Amniotic stem cell (primary cell): ENCODE measurements at regions not wholly inside any gene's neighbourhood (a gene's known extent, or its start where the extent isn't known, plus 50 kb on each side); places are given as distances from the start of the nearest gene placed in this dataset.
A peak's percentile ranks its signal among the peaks of the same experiment; 100 is the strongest.

Experiments
- DNase-seq: peaks from one replicate; lab custom pipeline; 2025; lab: John Stamatoyannopoulos, UW

DNA sequence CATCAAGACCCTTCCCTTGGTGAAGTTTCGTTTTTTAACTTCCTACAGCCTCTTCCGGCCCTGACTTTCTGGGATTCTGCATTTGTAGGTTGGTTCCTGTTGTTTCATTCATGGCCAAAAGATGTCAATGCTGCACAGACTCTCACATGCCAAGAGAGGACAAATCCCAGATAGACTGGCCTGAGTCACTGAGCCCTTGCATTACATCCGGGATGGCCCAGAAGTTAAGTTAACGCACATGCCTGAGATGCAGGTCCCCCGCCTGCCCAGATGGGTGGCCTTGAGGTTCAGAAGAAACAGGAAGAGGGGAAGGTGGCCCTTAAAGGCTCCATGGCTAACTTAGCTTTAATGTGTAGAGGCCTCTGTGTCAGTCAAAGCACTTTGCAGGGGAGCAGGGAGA, 51.6 kb upstream of the SRGAP3 start:
- DNase-seq: no peak

DNA sequence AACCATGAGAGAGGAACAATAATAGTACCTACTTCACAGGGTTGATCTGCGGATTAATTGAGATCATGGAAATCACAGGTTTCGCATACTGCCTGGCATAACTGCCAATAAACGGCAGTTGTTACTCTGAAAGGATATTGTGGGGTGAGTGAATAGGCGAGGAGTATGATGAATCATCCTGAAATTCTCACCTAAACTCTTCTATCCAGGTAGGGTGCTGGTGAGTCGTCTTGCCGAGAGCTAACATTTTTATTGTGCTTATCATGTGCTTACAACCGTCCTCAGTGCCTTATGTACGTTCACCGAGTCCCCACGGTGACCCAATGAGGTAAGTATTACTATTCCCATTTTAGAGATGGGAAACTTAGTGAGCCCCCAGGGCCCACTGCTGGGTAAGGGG, 52.4 kb upstream of the SRGAP3 start:
- DNase-seq: no peak

GRCh38 chr3:9302425-9303181, 53.2 kb upstream of the SRGAP3 start:
- DNase-seq: peak; percentile 58

DNA sequence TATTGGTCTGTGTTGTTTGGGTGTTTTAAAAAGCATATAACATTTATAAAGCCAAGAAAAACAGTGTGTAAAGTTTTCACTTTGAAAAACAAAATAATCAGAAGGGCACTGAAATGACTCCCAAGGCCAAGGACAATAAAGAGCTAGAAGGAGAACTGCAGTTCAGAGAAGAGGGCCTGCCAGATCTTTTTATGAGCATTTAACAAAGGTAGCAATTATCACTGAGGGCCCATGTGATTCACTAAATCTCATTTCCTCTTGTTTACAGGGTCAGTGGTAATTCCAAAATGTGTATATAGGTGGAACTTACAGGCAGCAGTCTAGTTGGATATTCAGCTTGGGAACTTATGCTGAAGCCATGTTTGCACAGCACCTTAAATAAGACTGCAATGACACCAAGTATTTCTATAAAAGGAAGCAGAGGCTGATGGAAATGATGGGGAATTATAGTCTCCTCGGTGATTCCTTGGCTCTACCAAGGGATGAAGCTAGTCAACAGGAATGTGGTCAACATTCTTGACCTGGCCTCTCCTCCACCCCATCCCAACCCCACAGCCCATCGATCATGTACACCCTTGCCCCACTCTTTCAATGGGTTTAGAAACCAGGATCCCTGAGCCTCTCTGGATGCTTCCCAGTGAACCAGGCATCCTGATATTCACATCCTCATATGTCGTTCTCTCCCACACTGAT, 54.4 kb upstream of the THUMPD3 start:
- no peak for DNase-seq

DNA sequence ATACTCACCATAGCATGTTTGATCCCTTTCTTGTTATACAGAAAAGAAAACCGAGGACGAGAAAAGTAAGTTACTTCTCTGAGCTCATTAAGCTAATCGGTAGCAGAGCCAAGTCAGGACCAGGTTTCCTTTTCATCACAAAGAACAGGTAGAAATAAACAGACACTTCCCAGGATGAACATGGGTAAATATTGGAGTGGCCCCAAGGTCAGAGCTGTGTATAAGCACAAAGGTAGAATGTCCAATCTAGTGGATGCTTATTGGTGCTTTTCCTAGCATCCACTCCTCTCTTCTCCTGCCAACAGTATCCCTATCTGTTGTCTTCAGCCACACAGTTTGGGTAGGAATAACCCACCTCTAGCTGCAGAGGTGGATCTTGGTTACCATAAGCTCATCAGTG, 52.8 kb upstream of the THUMPD3 start:
- no peak for DNase-seq

DNA sequence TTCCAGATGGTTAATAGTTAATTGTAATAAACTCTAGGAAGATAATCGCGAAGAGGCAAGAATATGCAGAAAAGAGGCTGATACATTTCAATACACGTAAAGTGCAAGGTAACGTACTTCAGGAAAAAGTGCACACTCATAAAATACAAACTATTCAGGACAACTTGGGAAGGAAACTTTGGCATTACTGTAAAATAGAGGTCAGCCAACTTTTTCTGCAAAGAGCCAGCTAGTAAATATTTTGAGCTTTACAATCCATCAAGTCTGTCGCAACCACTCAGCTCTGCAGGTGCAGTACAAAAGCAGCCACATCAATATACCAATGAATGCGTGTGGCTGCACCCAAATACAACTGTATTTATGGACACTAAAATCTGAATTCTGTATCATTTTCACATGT, 51.6 kb upstream of the THUMPD3 start:
- no peak for DNase-seq
